ENCODE measurements at regions not wholly inside any gene's neighbourhood (a gene's known extent, or its start where the extent isn't known, plus 50 kb on each side); places are given as distances from the start of the nearest gene placed in this dataset.

- POLR2A ChIA-PET = no interaction called here
- in situ Hi-C loops (cut with HindIII; ENCODE audit: extremely low pct_ligation_motif_present, low pct_unique_long_range_greater_than_20kb) = no loop called here
- H4K20me1 ChIP-seq (ENCODE audit: insufficient read depth, low read length) = no peaks in the 10 kb centered on the region
Measured at GRCh38 chr1:80925130-80925805, 875.5 kb upstream of the ADGRL2 start.

More at GRCh38 chr1:80925130-80925805, 875.5 kb upstream of the ADGRL2 start:
- BruUV-seq (replicated peaks) = no TSS peak
- H3K27ac ChIP-seq (ENCODE audit: extremely low read length, insufficient read depth, low read length) = no peak overlapping the region
- no peaks in the 10 kb centered on the region for H3K4me1 ChIP-seq (ENCODE audit: insufficient read depth, low read length)
- DNase-seq (ENCODE audit: low spot score) (no peak), FAIRE-seq (no peak), ATAC-seq (no peak)
- CTCF ChIA-PET (ENCODE audit: low intra/inter-chr PET ratio, low total read pairs) = no interaction called here
- H3K4me3 ChIP-seq (replicated peaks in 1 of 3; ENCODE audit: insufficient read depth in 1 of 3, low read depth in 2 of 3, low read length in 3 of 3) = no peak overlapping the region
- H3K4me2 ChIP-seq (ENCODE audit: low read depth, low read length) = no peak overlapping the region
- H3K9me3 ChIP-seq (ENCODE audit: low read length) = peaks cover 71% of the 10 kb centered on the region
- H3K27me3 ChIP-seq (ENCODE audit: control insufficient read depth in 1 of 2, insufficient read depth in 2 of 2, low read length in 2 of 2) = no peaks in the 10 kb centered on the region
- H3K36me3 ChIP-seq (replicated peaks in 1 of 2; ENCODE audit: control insufficient read depth in 1 of 2, insufficient read depth in 2 of 2, low read length in 2 of 2) = no peaks in the 10 kb centered on the region
- intact Hi-C loops (cut with micrococcal nuclease; ENCODE audit: unreplicated experiment) = no loop called here
- H3K9ac ChIP-seq (ENCODE audit: insufficient read depth, low read depth, low read length) = no peak overlapping the region
- 8% methylated on average over 3 of the region's 3 CpGs for WGBS (ENCODE audit: low lambda C conversion rate)
- no peak overlapping the region for H2AFZ ChIP-seq (ENCODE audit: low read length)
- TF ChIP-seq ZNF850 (CRISPR knock-in tag; conservative IDR thresholded peaks at IDR 0.05) (no peak), ZNF343 (CRISPR knock-in tag; IDR thresholded peaks at IDR 0.05) (no peak), ZNF484 (CRISPR knock-in tag; IDR thresholded peaks at IDR 0.05; ENCODE audit: borderline replicate concordance, low read depth) (no peak), ZNF451 (CRISPR knock-in tag; IDR thresholded peaks at IDR 0.05) (no peak), ZNF350 (CRISPR knock-in tag; IDR thresholded peaks at IDR 0.05; ENCODE audit: borderline replicate concordance, low read depth) (no peak), ZNF790 (CRISPR knock-in tag; IDR thresholded peaks at IDR 0.05; ENCODE audit: borderline replicate concordance) (no peak), FOSL2 (CRISPR knock-in tag; IDR thresholded peaks at IDR 0.05) (no peak), ZNF503 (CRISPR knock-in tag; IDR thresholded peaks at IDR 0.05) (no peak), TEF (CRISPR knock-in tag; IDR thresholded peaks at IDR 0.05) (no peak), ZFP82 (CRISPR knock-in tag; IDR thresholded peaks at IDR 0.05; ENCODE audit: borderline replicate concordance) (no peak), ZNF549 (CRISPR knock-in tag; IDR thresholded peaks at IDR 0.05) (no peak), ZNF691 (CRISPR knock-in tag; IDR thresholded peaks at IDR 0.05; ENCODE audit: borderline replicate concordance, low read depth) (no peak), ZNF282 (IDR thresholded peaks at IDR 0.05; ENCODE audit: partially characterized antibody) (no peak), ZNF142 (CRISPR knock-in tag; IDR thresholded peaks at IDR 0.05) (no peak)
- no peaks in the 10 kb centered on the region for H3K79me2 ChIP-seq (ENCODE audit: insufficient read depth, low read length)

All from HepG2 (cell line).